Body of pancreas (tissue), 4 donors: ENCODE measurements at regions not wholly inside any gene's neighbourhood (a gene's known extent, or its start where the extent isn't known, plus 50 kb on each side); places are given as distances from the start of the nearest gene placed in this dataset.

ENCODE experiments used
- POLR2A ChIP-seq, 3 donors: fragments of 450-650 bp; IDR thresholded peaks; one replicate each; pipeline ENCODE4 v1.6.1; 2016; ENCODE audit warnings: antibody characterized with exemption in 3 of 3, mild to moderate bottlenecking in 2 of 3
- TF ChIP-seq, protein P1 (sequence below), 7 experiments: fragments of 450-650 bp in 4 of 7; fragments of 200-600 bp in 3 of 7; sonication (generic) in 3 of 7; IDR thresholded peaks; one replicate each; pipeline ENCODE4 v1.5.1; 2016 to 2019; ENCODE audit warnings: antibody characterized with exemption in 7 of 7

DNA sequence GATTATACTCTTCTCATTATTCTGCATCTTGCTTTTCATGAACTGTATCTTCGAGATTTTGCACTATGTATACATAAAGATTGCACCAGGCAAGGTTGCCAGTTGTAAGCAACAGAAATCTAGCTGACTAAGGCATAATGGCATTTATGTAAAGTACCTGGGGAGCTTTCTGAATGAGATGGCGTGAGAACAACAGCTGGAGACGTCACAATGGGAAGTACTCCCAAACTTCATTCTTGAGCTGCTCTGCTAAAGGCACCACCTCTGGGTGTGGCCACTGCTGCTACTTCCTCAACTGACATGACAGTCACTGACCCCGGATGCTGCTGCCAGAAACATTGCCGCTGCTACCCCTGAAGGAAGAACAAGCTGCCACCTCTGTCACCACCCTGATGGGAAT is 220.7 kb downstream of the NOVA1 start:
- TF ChIP-seq POLR2A (IDR thresholded peaks at IDR 0.05): no peak
- TF ChIP-seq, protein P1, sequence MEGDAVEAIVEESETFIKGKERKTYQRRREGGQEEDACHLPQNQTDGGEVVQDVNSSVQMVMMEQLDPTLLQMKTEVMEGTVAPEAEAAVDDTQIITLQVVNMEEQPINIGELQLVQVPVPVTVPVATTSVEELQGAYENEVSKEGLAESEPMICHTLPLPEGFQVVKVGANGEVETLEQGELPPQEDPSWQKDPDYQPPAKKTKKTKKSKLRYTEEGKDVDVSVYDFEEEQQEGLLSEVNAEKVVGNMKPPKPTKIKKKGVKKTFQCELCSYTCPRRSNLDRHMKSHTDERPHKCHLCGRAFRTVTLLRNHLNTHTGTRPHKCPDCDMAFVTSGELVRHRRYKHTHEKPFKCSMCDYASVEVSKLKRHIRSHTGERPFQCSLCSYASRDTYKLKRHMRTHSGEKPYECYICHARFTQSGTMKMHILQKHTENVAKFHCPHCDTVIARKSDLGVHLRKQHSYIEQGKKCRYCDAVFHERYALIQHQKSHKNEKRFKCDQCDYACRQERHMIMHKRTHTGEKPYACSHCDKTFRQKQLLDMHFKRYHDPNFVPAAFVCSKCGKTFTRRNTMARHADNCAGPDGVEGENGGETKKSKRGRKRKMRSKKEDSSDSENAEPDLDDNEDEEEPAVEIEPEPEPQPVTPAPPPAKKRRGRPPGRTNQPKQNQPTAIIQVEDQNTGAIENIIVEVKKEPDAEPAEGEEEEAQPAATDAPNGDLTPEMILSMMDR (IDR thresholded peaks at IDR 0.05): no peak
